ENCODE measurements at regions not wholly inside any gene's neighbourhood (a gene's known extent, or its start where the extent isn't known, plus 50 kb on each side); places are given as distances from the start of the nearest gene placed in this dataset.

- peaks cover 8% of the 10 kb centered on the region for H3K27me3 Mint-ChIP-seq (ENCODE audit: insufficient read depth)
- no peaks in the 10 kb centered on the region for H3K9me3 Mint-ChIP-seq
- DNase-seq (ENCODE audit: low spot score), result no peak
- peaks cover 13% of the 10 kb centered on the region for H3K4me1 Mint-ChIP-seq (ENCODE audit: low read depth)
- intact Hi-C loops (cut with micrococcal nuclease), result no loop called here
- no peak overlapping the region for H3K4me3 Mint-ChIP-seq
- H3K36me3 Mint-ChIP-seq (ENCODE audit: low read depth), result no peaks in the 10 kb centered on the region
- no peak overlapping the region for H3K27ac Mint-ChIP-seq
These were observed 76.3 kb upstream of the SLC44A3 start for GRCh38 chr1:94743862-94744261.

GRCh38 chr1:94741996-94742395 lies 78.2 kb upstream of the SLC44A3 start:
- Mint-ChIP-seq H3K36me3 (ENCODE audit: low read depth) (no peaks in the 10 kb centered on the region), H3K27ac (no peak overlapping the region)
- intact Hi-C loops (cut with micrococcal nuclease), result no loop called here

GRCh38 chr1:94741510-94741909 lies 78.6 kb upstream of the SLC44A3 start:
- no peak for DNase-seq (ENCODE audit: low spot score)
- H3K9me3 Mint-ChIP-seq, result no peaks in the 10 kb centered on the region
- H3K27me3 Mint-ChIP-seq (ENCODE audit: insufficient read depth), result peaks cover 8% of the 10 kb centered on the region
- no peak overlapping the region for H3K4me3 Mint-ChIP-seq
- intact Hi-C loops (cut with micrococcal nuclease), result no loop called here
- H3K27ac Mint-ChIP-seq, result no peak overlapping the region
- no peaks in the 10 kb centered on the region for H3K36me3 Mint-ChIP-seq (ENCODE audit: low read depth)
- peaks cover 25% of the 10 kb centered on the region for H3K4me1 Mint-ChIP-seq (ENCODE audit: low read depth)

More at GRCh38 chr1:94741996-94742395, 78.2 kb upstream of the SLC44A3 start:
- H3K4me3 Mint-ChIP-seq, result no peak overlapping the region
- no peak for DNase-seq (ENCODE audit: low spot score)
- H3K4me1 Mint-ChIP-seq (ENCODE audit: low read depth), result peaks cover 21% of the 10 kb centered on the region
- no peaks in the 10 kb centered on the region for H3K9me3 Mint-ChIP-seq
- peaks cover 8% of the 10 kb centered on the region for H3K27me3 Mint-ChIP-seq (ENCODE audit: insufficient read depth)

GRCh38 chr1:94739521-94740061 lies 80.6 kb upstream of the SLC44A3 start:
- DNase-seq (ENCODE audit: low spot score), result no peak
- peaks cover 8% of the 10 kb centered on the region for H3K27me3 Mint-ChIP-seq (ENCODE audit: insufficient read depth)
- H3K27ac Mint-ChIP-seq, result no peak overlapping the region
- intact Hi-C loops (cut with micrococcal nuclease), result loop anchor here (5.0 kb wide), 1 partner anchor 137 kb away; no protein-coding TSS in a partner anchor
- H3K4me1 Mint-ChIP-seq (ENCODE audit: low read depth), result peaks cover 32% of the 10 kb centered on the region
- no peaks in the 10 kb centered on the region for H3K9me3 Mint-ChIP-seq
- H3K36me3 Mint-ChIP-seq (ENCODE audit: low read depth), result no peaks in the 10 kb centered on the region
- no peak overlapping the region for H3K4me3 Mint-ChIP-seq

- Mint-ChIP-seq H3K27ac (no peak overlapping the region), H3K9me3 (no peaks in the 10 kb centered on the region), H3K4me3 (no peak overlapping the region), H3K36me3 (ENCODE audit: low read depth) (no peaks in the 10 kb centered on the region), H3K4me1 (ENCODE audit: low read depth) (peaks cover 32% of the 10 kb centered on the region), H3K27me3 (ENCODE audit: insufficient read depth) (peaks cover 8% of the 10 kb centered on the region)
- no peak for DNase-seq (ENCODE audit: low spot score)
- intact Hi-C loops (cut with micrococcal nuclease), result loop anchor here (5.0 kb wide), 1 partner anchor 136 kb away; no protein-coding TSS in a partner anchor
These were observed 81.8 kb upstream of the SLC44A3 start for GRCh38 chr1:94738371-94738770.

- Mint-ChIP-seq H3K27ac (no peak overlapping the region), H3K4me3 (no peak overlapping the region), H3K27me3 (ENCODE audit: insufficient read depth) (peaks cover 8% of the 10 kb centered on the region), H3K4me1 (ENCODE audit: low read depth) (peaks cover 28% of the 10 kb centered on the region), H3K36me3 (ENCODE audit: low read depth) (no peaks in the 10 kb centered on the region), H3K9me3 (no peaks in the 10 kb centered on the region)
- intact Hi-C loops (cut with micrococcal nuclease), result loop anchor here (5.0 kb wide), 1 partner anchor 135 kb away; no protein-coding TSS in a partner anchor
- DNase-seq (ENCODE audit: low spot score), result no peak
These were observed 82.8 kb upstream of the SLC44A3 start for GRCh38 chr1:94737124-94737998.

- Mint-ChIP-seq H3K4me3 (no peak overlapping the region), H3K36me3 (ENCODE audit: low read depth) (no peaks in the 10 kb centered on the region), H3K9me3 (no peaks in the 10 kb centered on the region), H3K4me1 (ENCODE audit: low read depth) (peaks cover 22% of the 10 kb centered on the region), H3K27ac (no peak overlapping the region), H3K27me3 (ENCODE audit: insufficient read depth) (peaks cover 8% of the 10 kb centered on the region)
- intact Hi-C loops (cut with micrococcal nuclease), result loop anchor here (5.0 kb wide), 1 partner anchor 134 kb away; no protein-coding TSS in a partner anchor
- DNase-seq (ENCODE audit: low spot score), result no peak
These were observed 83.6 kb upstream of the SLC44A3 start for GRCh38 chr1:94736549-94736948.

- Mint-ChIP-seq H3K4me1 (ENCODE audit: low read depth) (peaks cover 19% of the 10 kb centered on the region), H3K27ac (no peak overlapping the region), H3K4me3 (no peak overlapping the region), H3K27me3 (ENCODE audit: insufficient read depth) (peaks cover 8% of the 10 kb centered on the region), H3K36me3 (ENCODE audit: low read depth) (no peaks in the 10 kb centered on the region), H3K9me3 (no peaks in the 10 kb centered on the region)
- no peak for DNase-seq (ENCODE audit: low spot score)
- intact Hi-C loops (cut with micrococcal nuclease), result loop anchor here (5.0 kb wide), 1 partner anchor 134 kb away; no protein-coding TSS in a partner anchor
These were observed 84.1 kb upstream of the SLC44A3 start for GRCh38 chr1:94736073-94736472.

GRCh38 chr1:94734963-94735901 lies 84.9 kb upstream of the SLC44A3 start:
- no peaks in the 10 kb centered on the region for H3K36me3 Mint-ChIP-seq (ENCODE audit: low read depth)
- no peak overlapping the region for H3K27ac Mint-ChIP-seq
- no peaks in the 10 kb centered on the region for H3K9me3 Mint-ChIP-seq

GRCh38 chr1:94731891-94732290 lies 88.3 kb upstream of the SLC44A3 start:
- intact Hi-C loops (cut with micrococcal nuclease), result no loop called here
- DNase-seq (ENCODE audit: low spot score), result no peak
- H3K4me1 Mint-ChIP-seq (ENCODE audit: low read depth), result peaks cover 10% of the 10 kb centered on the region
- H3K4me3 Mint-ChIP-seq, result no peak overlapping the region
- H3K27ac Mint-ChIP-seq, result no peak overlapping the region
- H3K36me3 Mint-ChIP-seq (ENCODE audit: low read depth), result no peaks in the 10 kb centered on the region
- no peaks in the 10 kb centered on the region for H3K9me3 Mint-ChIP-seq
- H3K27me3 Mint-ChIP-seq (ENCODE audit: insufficient read depth), result peaks cover 3% of the 10 kb centered on the region

More at GRCh38 chr1:94734963-94735901, 84.9 kb upstream of the SLC44A3 start:
- Mint-ChIP-seq H3K4me3 (no peak overlapping the region), H3K27me3 (ENCODE audit: insufficient read depth) (peaks cover 7% of the 10 kb centered on the region), H3K4me1 (ENCODE audit: low read depth) (peaks cover 19% of the 10 kb centered on the region)
- intact Hi-C loops (cut with micrococcal nuclease), result loop anchor here (5.0 kb wide), 1 partner anchor 133 kb away; no protein-coding TSS in a partner anchor
- DNase-seq (ENCODE audit: low spot score), result no peak

GRCh38 chr1:94730450-94730849 lies 89.7 kb upstream of the SLC44A3 start:
- DNase-seq (ENCODE audit: low spot score), result no peak
- Mint-ChIP-seq H3K4me3 (no peak overlapping the region), H3K36me3 (ENCODE audit: low read depth) (no peaks in the 10 kb centered on the region), H3K27me3 (ENCODE audit: insufficient read depth) (peaks cover 3% of the 10 kb centered on the region), H3K27ac (no peak overlapping the region), H3K4me1 (ENCODE audit: low read depth) (peaks cover 2% of the 10 kb centered on the region), H3K9me3 (no peaks in the 10 kb centered on the region)
- intact Hi-C loops (cut with micrococcal nuclease), result no loop called here

GRCh38 chr1:94729267-94729666 lies 90.9 kb upstream of the SLC44A3 start:
- H3K27me3 Mint-ChIP-seq (ENCODE audit: insufficient read depth), result peaks cover 3% of the 10 kb centered on the region
- H3K27ac Mint-ChIP-seq, result no peak overlapping the region
- no peaks in the 10 kb centered on the region for H3K36me3 Mint-ChIP-seq (ENCODE audit: low read depth)
- H3K4me3 Mint-ChIP-seq, result no peak overlapping the region
- intact Hi-C loops (cut with micrococcal nuclease), result no loop called here
- no peaks in the 10 kb centered on the region for H3K4me1 Mint-ChIP-seq (ENCODE audit: low read depth)
- no peak for DNase-seq (ENCODE audit: low spot score)
- H3K9me3 Mint-ChIP-seq, result no peaks in the 10 kb centered on the region
